SK-N-SH treated with all-trans-retinoic acid at 6 μM for 48 hours (cell line): ENCODE measurements at regions not wholly inside any gene's neighbourhood (a gene's known extent, or its start where the extent isn't known, plus 50 kb on each side); places are given as distances from the start of the nearest gene placed in this dataset.

Experiments used
- ATAC-seq: fragments of 200-7000 bp; cut with Tn5 transposase; 3 replicates; pipeline ENCODE4 v1.9.1; 2020; ENCODE audit warnings: mild to moderate bottlenecking, moderate library complexity
- ARNTL ChIP-seq: fragments of 450-650 bp; formaldehyde crosslinking; IDR thresholded peaks from 2 replicates; pipeline ENCODE4 v1.5.0; 2020; ENCODE audit warnings: low read depth, mild to moderate bottlenecking, moderate library complexity, borderline replicate concordance
- BACH2 ChIP-seq: fragments of 250-450 bp; sonication (Bioruptor Pico); IDR thresholded peaks from 2 replicates; pipeline ENCODE4 v1.9.0; 2021; ENCODE audit warnings: mild to moderate bottlenecking, borderline replicate concordance
- CREB5 ChIP-seq: fragments of 250-450 bp; sonication (Bioruptor Pico); IDR thresholded peaks from 2 replicates; pipeline ENCODE4 v1.5.1; 2020; ENCODE audit warnings: low read depth, mild to moderate bottlenecking, moderate library complexity
- CSDC2 ChIP-seq: fragments of 250-450 bp; sonication (Bioruptor Pico); IDR thresholded peaks from 2 replicates; pipeline ENCODE4 v1.5.0; 2020; ENCODE audit warnings: mild to moderate bottlenecking, moderate library complexity
- CSRNP3 ChIP-seq: fragments of 250-450 bp; sonication (Bioruptor Pico); IDR thresholded peaks from 2 replicates; pipeline ENCODE4 v1.5.1; 2021; ENCODE audit warnings: mild to moderate bottlenecking, moderate library complexity
- ESRRG ChIP-seq: fragments of 250-450 bp; sonication (Bioruptor Pico); IDR thresholded peaks from 2 replicates; pipeline ENCODE4 v1.6.1; 2021; ENCODE audit warnings: mild to moderate bottlenecking
- GLIS3 ChIP-seq: fragments of 250-450 bp; sonication (Bioruptor Pico); IDR thresholded peaks from 2 replicates; pipeline ENCODE4 v1.5.0; 2020; ENCODE audit warnings: mild to moderate bottlenecking, moderate library complexity
- ISL1 ChIP-seq: fragments of 250-450 bp; sonication (Bioruptor Pico); IDR thresholded peaks from 2 replicates; pipeline ENCODE4 v2.1.2; 2022; ENCODE audit warnings: mild to moderate bottlenecking, moderate library complexity
- OSR1 ChIP-seq: fragments of 250-450 bp; sonication (Bioruptor Pico); IDR thresholded peaks from 2 replicates; pipeline ENCODE4 v1.8.0; 2022; ENCODE audit warnings: moderate library complexity, mild to moderate bottlenecking, inconsistent platforms
- PATZ1 ChIP-seq: fragments of 250-450 bp; sonication (Bioruptor Pico); IDR thresholded peaks from 2 replicates; pipeline ENCODE4 v1.8.0; 2020; ENCODE audit warnings: mild to moderate bottlenecking, moderate library complexity, borderline replicate concordance
- POU6F1 ChIP-seq: fragments of 250-450 bp; sonication (Bioruptor Pico); IDR thresholded peaks from 2 replicates; pipeline ENCODE4 v1.8.0; 2021; ENCODE audit warnings: low read depth, mild to moderate bottlenecking, moderate library complexity, borderline replicate concordance
- PPARA ChIP-seq: fragments of 250-450 bp; sonication (Bioruptor Pico); IDR thresholded peaks from 2 replicates; pipeline ENCODE4 v1.5.0; 2020; ENCODE audit warnings: mild to moderate bottlenecking, borderline replicate concordance
- RARB ChIP-seq: fragments of 250-450 bp; sonication (Bioruptor Pico); IDR thresholded peaks from 2 replicates; pipeline ENCODE4 v1.8.0; 2021; ENCODE audit warnings: mild to moderate bottlenecking, moderate library complexity
- SNAI2 ChIP-seq: fragments of 250-450 bp; sonication (Bioruptor Pico); IDR thresholded peaks from 2 replicates; pipeline ENCODE4 v1.5.0; 2020; ENCODE audit warnings: mild to moderate bottlenecking, moderate library complexity
- TSHZ2 ChIP-seq: fragments of 250-450 bp; sonication (Bioruptor Pico); IDR thresholded peaks from 2 replicates; pipeline ENCODE4 v1.5.0; 2020; ENCODE audit warnings: mild to moderate bottlenecking, moderate library complexity
- ZC3H10 ChIP-seq: fragments of 250-450 bp; sonication (Bioruptor Pico); IDR thresholded peaks from 2 replicates; pipeline ENCODE4 v1.5.1; 2021; ENCODE audit warnings: mild to moderate bottlenecking, moderate library complexity
- ZFP3 ChIP-seq: fragments of 250-450 bp; sonication (Bioruptor Pico); IDR thresholded peaks from 2 replicates; pipeline ENCODE4 v1.5.0; 2020; ENCODE audit warnings: mild to moderate bottlenecking, moderate library complexity
- ZFP30 ChIP-seq: fragments of 450-650 bp; formaldehyde crosslinking; IDR thresholded peaks from 2 replicates; pipeline ENCODE4 v1.5.0; 2022; ENCODE audit warnings: mild to moderate bottlenecking, moderate library complexity
- ZNF565 ChIP-seq: fragments of 450-650 bp; formaldehyde crosslinking; conservative IDR thresholded peaks from 2 replicates; pipeline ENCODE4 v1.5.0; 2020; ENCODE audit warnings: low read depth, mild to moderate bottlenecking, moderate library complexity
- ZNF70 ChIP-seq: fragments of 450-650 bp; formaldehyde crosslinking; IDR thresholded peaks from 2 replicates; pipeline ENCODE4 v1.5.0; 2020; ENCODE audit warnings: mild to moderate bottlenecking, moderate library complexity
- ZNF8 ChIP-seq: fragments of 450-650 bp; formaldehyde crosslinking; IDR thresholded peaks from 2 replicates; pipeline ENCODE4 v1.5.0; 2020; ENCODE audit warnings: mild to moderate bottlenecking, moderate library complexity

- TF ChIP-seq CREB5 (CRISPR knock-in tag) (peak; percentile 85), CSDC2 (CRISPR knock-in tag) (peak; percentile 52), ISL1 (peak; percentile 88), PATZ1 (CRISPR knock-in tag) (peak; percentile 54; the same call in 1 of the 2 replicates), ESRRG (CRISPR knock-in tag) (no peak), RARB (CRISPR knock-in tag) (no peak)
- TF ChIP-seq, all 23 proteins: peak for 4
- peak; percentile 91 for ATAC-seq
Observed at GRCh38 chr2:7209757-7210555, 292.7 kb downstream of the RNF144A start.

GRCh38 chr2:7210712-7211111 is 293.5 kb downstream of the RNF144A start:
- no peak for TF ChIP-seq ZNF8 (CRISPR knock-in tag)
- no peak for TF ChIP-seq PPARA
- no peak for TF ChIP-seq ZFP3 (CRISPR knock-in tag)
- TF ChIP-seq POU6F1 (CRISPR knock-in tag): no peak
- TF ChIP-seq ARNTL (CRISPR knock-in tag): no peak
- no peak for TF ChIP-seq OSR1 (CRISPR knock-in tag)
- TF ChIP-seq ZNF70 (CRISPR knock-in tag): no peak
- TF ChIP-seq CSRNP3 (CRISPR knock-in tag): no peak
- no peak for TF ChIP-seq ZNF565 (CRISPR knock-in tag)
- no peak for TF ChIP-seq ZC3H10 (CRISPR knock-in tag)
- no peak for TF ChIP-seq GLIS3
- no peak for TF ChIP-seq ZFP30 (CRISPR knock-in tag)
- TF ChIP-seq CREB5 (CRISPR knock-in tag): no peak
- no peak for TF ChIP-seq BACH2
- TF ChIP-seq CSDC2 (CRISPR knock-in tag): no peak
- no peak for TF ChIP-seq SNAI2 (CRISPR knock-in tag)
- no peak for TF ChIP-seq RARB (CRISPR knock-in tag)
- TF ChIP-seq ISL1: no peak
- no peak for TF ChIP-seq ESRRG (CRISPR knock-in tag)
- no peak for TF ChIP-seq TSHZ2

More at GRCh38 chr2:7210712-7211111, 293.5 kb downstream of the RNF144A start:
- ATAC-seq: peak; percentile 63
